GM12872 (cell line): ENCODE measurements at regions not wholly inside any gene's neighbourhood (a gene's known extent, or its start where the extent isn't known, plus 50 kb on each side); places are given as distances from the start of the nearest gene placed in this dataset.

Source experiments
- CTCF ChIP-seq: IDR thresholded peaks from 3 replicates; pipeline ENCODE4 v1.5.1; 2011; ENCODE audit warnings: low read depth, mild to moderate bottlenecking, low read length, moderate library complexity; ENCODE audit not compliant: insufficient read depth

- no peak for TF ChIP-seq CTCF
Measured at GRCh38 chr22:26812731-26813130, 155.3 kb downstream of the MIAT start.

GRCh38 chr22:26816726-26817125, 159.3 kb downstream of the MIAT start:
- no peak for TF ChIP-seq CTCF

- no peak for TF ChIP-seq CTCF
Measured at GRCh38 chr22:26817926-26818325, 160.5 kb downstream of the MIAT start.

- no peak for TF ChIP-seq CTCF
Measured at GRCh38 chr22:26821854-26822253, 164.5 kb downstream of the MIAT start.

- TF ChIP-seq CTCF = no peak
Measured at GRCh38 chr22:26822313-26822712, 164.9 kb downstream of the MIAT start.

- no peak for TF ChIP-seq CTCF
Measured at GRCh38 chr22:26823966-26824365, 166.6 kb downstream of the MIAT start.

GRCh38 chr22:26825960-26826935, 168.9 kb downstream of the MIAT start:
- no peak for TF ChIP-seq CTCF
